Endothelial cell of umbilical vein (primary cell): ENCODE measurements at regions not wholly inside any gene's neighbourhood (a gene's known extent, or its start where the extent isn't known, plus 50 kb on each side); places are given as distances from the start of the nearest gene placed in this dataset.

Experiments
- BruUV-seq: library from RNA; stranded (reverse); fragments of 400-500 nt; replicated peaks from 2 replicates; lab custom pipeline; 2021; lab: Mats Ljungman, UMichigan
- CTCF ChIA-PET: fragments of 300-600, 350-600 bp; sonication (Branson Sonifier 250); formaldehyde crosslinking; loops from one replicate; lab custom pipeline; 2021; ENCODE audit warnings: antibody characterized with exemption, inconsistent platforms; lab: Charles Lee
- POLR2A ChIA-PET: fragments of 300-600, 350-600 bp; sonication (Branson Sonifier 250); formaldehyde crosslinking; loops from one replicate; lab custom pipeline; 2021; ENCODE audit warnings: antibody characterized with exemption, inconsistent platforms; lab: Charles Lee
- DNase-seq: peaks from one replicate; pipeline ENCODE4 v3.0.0-alpha.2; 2011; ENCODE audit warnings: low read depth, low spot score
- FAIRE-seq: peaks from 2 replicates; lab custom pipeline; 2011; peaks lifted over from hg19 to GRCh38; lab: Jason Lieb, UNC
- H2AFZ ChIP-seq: 2 replicates; pipeline ENCODE4 v1.6.0; 2012; ENCODE audit warnings: low read depth, low read length, control low read depth, inconsistent platforms
- H3K27ac ChIP-seq: 2 replicates; pipeline ENCODE4 v1.5.1; 2011; ENCODE audit warnings: low read depth, mild to moderate bottlenecking, control low read depth, low read length, moderate library complexity; ENCODE audit not compliant: insufficient read depth
- H3K27me3 ChIP-seq, 2 experiments: 2 replicates each; pipeline versions ENCODE4 v1.6.0 to v1.6.1; 2011; ENCODE audit warnings: low read length in 2 of 2, mixed read lengths in 1 of 2; ENCODE audit not compliant: control insufficient read depth in 2 of 2, insufficient read depth in 2 of 2
- H3K36me3 ChIP-seq, 2 experiments: 2 replicates in 1 of 2; 3 replicates in 1 of 2; pipeline ENCODE4 v1.5.1; 2011; ENCODE audit warnings: low read length in 2 of 2, mild to moderate bottlenecking in 1 of 2, moderate library complexity in 1 of 2; ENCODE audit not compliant: control insufficient read depth in 2 of 2, insufficient read depth in 2 of 2; ENCODE audit errors: extremely low read depth in 1 of 2
- H3K4me1 ChIP-seq: 3 replicates; pipeline ENCODE4 v1.5.1; 2011; ENCODE audit warnings: mild to moderate bottlenecking, low read length; ENCODE audit not compliant: control insufficient read depth, insufficient read depth; ENCODE audit errors: extremely low read depth
- H3K4me2 ChIP-seq: 2 replicates; pipeline ENCODE4 v1.6.1; 2011; ENCODE audit warnings: low read length, control low read depth, mixed read lengths; ENCODE audit not compliant: insufficient read depth
- H3K4me3 ChIP-seq, 3 experiments: fragments of 200-600 bp in 1 of 3; sonication (generic), shearing (Covaris generic) in 1 of 3; replicated peaks in 1 of 3; 2 replicates each; pipeline ENCODE4 v1.5.1; 2011 to 2016; ENCODE audit warnings: control low read depth in 3 of 3, low read length in 3 of 3, mild to moderate bottlenecking in 2 of 3, inconsistent platforms in 1 of 3, low read depth in 1 of 3, moderate library complexity in 1 of 3; ENCODE audit not compliant: insufficient read depth in 1 of 3
- H3K79me2 ChIP-seq: 2 replicates; pipeline ENCODE4 v1.6.0; 2012; ENCODE audit warnings: low read length, inconsistent platforms; ENCODE audit not compliant: control insufficient read depth, insufficient read depth
- H3K9ac ChIP-seq: replicated peaks from 2 replicates; pipeline ENCODE3; 2011; ENCODE audit warnings: low read length, control low read depth; ENCODE audit not compliant: insufficient read depth; ENCODE audit errors: extremely low read depth
- H3K9me1 ChIP-seq: replicated peaks from 3 replicates; pipeline ENCODE4 v1.6.0; 2011; ENCODE audit warnings: mild to moderate bottlenecking, low read length; ENCODE audit not compliant: control insufficient read depth, insufficient read depth; ENCODE audit errors: extremely low read depth
- H3K9me3 ChIP-seq: replicated peaks from 2 replicates; pipeline ENCODE4 v1.5.1; 2012; ENCODE audit warnings: low read length, inconsistent platforms; ENCODE audit not compliant: control insufficient read depth, insufficient read depth
- H4K20me1 ChIP-seq: replicated peaks from 2 replicates; pipeline ENCODE3; 2011; ENCODE audit warnings: mild to moderate bottlenecking, low read length; ENCODE audit not compliant: control insufficient read depth, insufficient read depth; ENCODE audit errors: extremely low read depth
- EZH2 ChIP-seq: IDR thresholded peaks from 2 replicates; pipeline ENCODE4 v1.6.1; 2012; ENCODE audit warnings: borderline replicate concordance, low read depth, mild to moderate bottlenecking, moderate library complexity, low read length, inconsistent platforms; ENCODE audit not compliant: severe bottlenecking
- FOS ChIP-seq: IDR thresholded peaks from 2 replicates; pipeline ENCODE4 v1.6.1; 2011; ENCODE audit warnings: mild to moderate bottlenecking, low read length, moderate library complexity, borderline replicate concordance; ENCODE audit not compliant: insufficient read depth
- GATA2 ChIP-seq: IDR thresholded peaks from 2 replicates; pipeline ENCODE4 v1.7.0; 2011; ENCODE audit warnings: low read depth, mild to moderate bottlenecking, moderate library complexity, mixed read lengths, low read length; ENCODE audit not compliant: insufficient read length, insufficient read depth
- JUN ChIP-seq: IDR thresholded peaks from 2 replicates; pipeline ENCODE4 v1.6.1; 2011; ENCODE audit warnings: borderline replicate concordance, low read depth; ENCODE audit not compliant: insufficient read length, insufficient read depth
- MAX ChIP-seq: IDR thresholded peaks from 2 replicates; pipeline ENCODE4 v1.6.1; 2011; ENCODE audit not compliant: insufficient read depth, insufficient read length
- MYC ChIP-seq: IDR thresholded peaks from one replicate; pipeline ENCODE4 v1.6.1; 2011; ENCODE audit warnings: mild to moderate bottlenecking, low read depth, low read length
- POLR2A ChIP-seq: IDR thresholded peaks from 2 replicates; pipeline ENCODE4 v1.6.1; 2012; ENCODE audit warnings: low read depth, mild to moderate bottlenecking, control low read depth, low read length
- POLR2AphosphoS5 ChIP-seq: IDR thresholded peaks from 2 replicates; pipeline ENCODE4 v1.6.1; 2012; ENCODE audit warnings: low read depth, mild to moderate bottlenecking, control low read depth, low read length, moderate library complexity; ENCODE audit not compliant: insufficient read depth
- dilution Hi-C: fragments of 300-500 bp; cut with MboI; formaldehyde crosslinking; loops from one replicate; pipeline ENCODE4 v1.15.0; 2019; ENCODE audit warnings: low sequenced_read_pairs; ENCODE audit not compliant: extremely low pct_ligation_motif_present
- intact Hi-C: fragments of 100-400 bp; cut with micrococcal nuclease; formaldehyde crosslinking; loops from one replicate; pipeline ENCODE4 v1.10.0; 2022
- TF ChIP-seq, protein P1 (sequence below), 2 donors: IDR thresholded peaks; 1 replicate in 1 of 2; 2 replicates in 1 of 2; pipeline ENCODE4 v1.5.1; 2011; ENCODE audit warnings: low read length in 2 of 2, mild to moderate bottlenecking in 2 of 2, moderate library complexity in 2 of 2, control low read depth in 1 of 2, inconsistent platforms in 1 of 2, low read depth in 1 of 2; ENCODE audit not compliant: insufficient read depth in 1 of 2; ENCODE audit errors: extremely low read depth in 1 of 2

GRCh38 chr4:11197631-11198341 lies 230.9 kb downstream of the HS3ST1 start:
- DNase-seq (no peak), FAIRE-seq (no peak)
- Histone ChIP-seq H3K9ac (no peak overlapping the region), H3K9me3 (no peaks in the 10 kb centered on the region), H3K4me3 (no peak overlapping the region), H3K27me3 (no peaks in the 10 kb centered on the region), H4K20me1 (no peaks in the 10 kb centered on the region), H3K4me2 (no peak overlapping the region), H2AFZ (no peak overlapping the region), H3K9me1 (no peaks in the 10 kb centered on the region), H3K79me2 (no peaks in the 10 kb centered on the region), H3K4me1 (no peaks in the 10 kb centered on the region), H3K36me3 (no peaks in the 10 kb centered on the region), H3K27ac (no peak overlapping the region)
- dilution Hi-C loops (no loop called here), intact Hi-C loops (no loop called here)
- CTCF ChIA-PET, result no interaction called here
- BruUV-seq, result no TSS peak
- POLR2A ChIA-PET, result no interaction called here
- TF ChIP-seq MAX, result no peak
- no peak for TF ChIP-seq FOS
- TF ChIP-seq, protein P1, sequence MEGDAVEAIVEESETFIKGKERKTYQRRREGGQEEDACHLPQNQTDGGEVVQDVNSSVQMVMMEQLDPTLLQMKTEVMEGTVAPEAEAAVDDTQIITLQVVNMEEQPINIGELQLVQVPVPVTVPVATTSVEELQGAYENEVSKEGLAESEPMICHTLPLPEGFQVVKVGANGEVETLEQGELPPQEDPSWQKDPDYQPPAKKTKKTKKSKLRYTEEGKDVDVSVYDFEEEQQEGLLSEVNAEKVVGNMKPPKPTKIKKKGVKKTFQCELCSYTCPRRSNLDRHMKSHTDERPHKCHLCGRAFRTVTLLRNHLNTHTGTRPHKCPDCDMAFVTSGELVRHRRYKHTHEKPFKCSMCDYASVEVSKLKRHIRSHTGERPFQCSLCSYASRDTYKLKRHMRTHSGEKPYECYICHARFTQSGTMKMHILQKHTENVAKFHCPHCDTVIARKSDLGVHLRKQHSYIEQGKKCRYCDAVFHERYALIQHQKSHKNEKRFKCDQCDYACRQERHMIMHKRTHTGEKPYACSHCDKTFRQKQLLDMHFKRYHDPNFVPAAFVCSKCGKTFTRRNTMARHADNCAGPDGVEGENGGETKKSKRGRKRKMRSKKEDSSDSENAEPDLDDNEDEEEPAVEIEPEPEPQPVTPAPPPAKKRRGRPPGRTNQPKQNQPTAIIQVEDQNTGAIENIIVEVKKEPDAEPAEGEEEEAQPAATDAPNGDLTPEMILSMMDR (IDR thresholded peaks at IDR 0.05; ENCODE audit: extremely low read depth in 1 of 2, insufficient read depth in 1 of 2, low read depth in 1 of 2, low read length in 2 of 2), result no peak
- TF ChIP-seq POLR2A, result no peak
- TF ChIP-seq EZH2, result no peak
- no peak for TF ChIP-seq JUN
- TF ChIP-seq POLR2AphosphoS5, result no peak
- no peak for TF ChIP-seq MYC
- no peak for TF ChIP-seq GATA2
